HL-60 (cell line): ENCODE measurements at regions not wholly inside any gene's neighbourhood (a gene's known extent, or its start where the extent isn't known, plus 50 kb on each side); places are given as distances from the start of the nearest gene placed in this dataset.

ENCODE experiments used
- CTCF ChIP-seq: IDR thresholded peaks from one replicate; pipeline ENCODE4 v1.5.1; 2011; ENCODE audit warnings: low read length, control low read depth, inconsistent platforms; ENCODE audit not compliant: insufficient read depth
- POLR2AphosphoS5 ChIP-seq: IDR thresholded peaks from 2 replicates; pipeline ENCODE4 v1.6.1; 2012; ENCODE audit warnings: low read depth
- REST ChIP-seq: IDR thresholded peaks from 2 replicates; pipeline ENCODE4 v1.6.1; 2012; ENCODE audit warnings: low read depth; ENCODE audit not compliant: insufficient replicate concordance

DNA sequence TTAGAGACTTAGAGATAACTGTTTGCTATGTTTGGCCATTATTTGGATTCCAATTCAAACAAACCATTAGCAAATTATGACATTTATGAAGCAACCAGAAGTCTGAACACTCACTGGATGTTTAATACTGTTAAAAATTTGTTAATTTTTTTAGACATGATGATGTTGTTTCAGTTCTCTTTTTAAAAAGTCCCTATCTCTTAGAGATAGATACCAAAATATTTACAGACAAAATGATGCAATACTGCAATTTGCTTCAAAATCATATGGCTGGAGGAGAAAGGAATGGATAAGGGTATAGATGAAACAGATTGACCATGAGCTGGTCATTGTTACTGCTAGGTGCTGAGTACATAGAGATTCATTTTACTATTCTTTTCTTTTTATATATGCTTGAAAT is 534.6 kb downstream of the BCOR start:
- no peak for TF ChIP-seq CTCF
- no peak for TF ChIP-seq REST
- no peak for TF ChIP-seq POLR2AphosphoS5
